ENCODE measurements at regions not wholly inside any gene's neighbourhood (a gene's known extent, or its start where the extent isn't known, plus 50 kb on each side); places are given as distances from the start of the nearest gene placed in this dataset.

GRCh38 chr16:17972460-17972943, 364.0 kb downstream of the NPIPA8 start:
- TF ChIP-seq EZH2phosphoT487 (IDR thresholded peaks at IDR 0.05; ENCODE audit: insufficient read depth, low read depth) (no peak), EZH2 (IDR thresholded peaks at IDR 0.05; ENCODE audit: insufficient read depth, poor library complexity, severe bottlenecking) (no peak)
